ENCODE measurements at regions not wholly inside any gene's neighbourhood (a gene's known extent, or its start where the extent isn't known, plus 50 kb on each side); places are given as distances from the start of the nearest gene placed in this dataset.

GRCh38 chr6:79798841-79799240 is 148.5 kb downstream of the ELOVL4 start:
- Histone ChIP-seq H3K27me3 (ENCODE audit: insufficient read depth, insufficient read length) (no peaks in the 10 kb centered on the region), H3K4me3 (ENCODE audit: insufficient read length, low read depth) (no peak overlapping the region), H3K9me3 (ENCODE audit: insufficient read depth, low read length) (no peaks in the 10 kb centered on the region), H3K9ac (ENCODE audit: insufficient read length, low read depth) (no peak overlapping the region), H3K4me1 (ENCODE audit: insufficient read depth, insufficient read length) (no peaks in the 10 kb centered on the region), H3K36me3 (ENCODE audit: insufficient read depth, insufficient read length, low read length) (no peaks in the 10 kb centered on the region)
- DNase-seq (ENCODE audit: low read depth, low spot score), result no peak
- TF ChIP-seq YY1 (IDR thresholded peaks at IDR 0.05; ENCODE audit: insufficient read depth, insufficient read length) (no peak), SUZ12 (IDR thresholded peaks at IDR 0.05; ENCODE audit: extremely low read depth, insufficient read depth, insufficient read length) (no peak), ZNF274 (IDR thresholded peaks at IDR 0.05; ENCODE audit: low read depth, low read length) (no peak)

DNA sequence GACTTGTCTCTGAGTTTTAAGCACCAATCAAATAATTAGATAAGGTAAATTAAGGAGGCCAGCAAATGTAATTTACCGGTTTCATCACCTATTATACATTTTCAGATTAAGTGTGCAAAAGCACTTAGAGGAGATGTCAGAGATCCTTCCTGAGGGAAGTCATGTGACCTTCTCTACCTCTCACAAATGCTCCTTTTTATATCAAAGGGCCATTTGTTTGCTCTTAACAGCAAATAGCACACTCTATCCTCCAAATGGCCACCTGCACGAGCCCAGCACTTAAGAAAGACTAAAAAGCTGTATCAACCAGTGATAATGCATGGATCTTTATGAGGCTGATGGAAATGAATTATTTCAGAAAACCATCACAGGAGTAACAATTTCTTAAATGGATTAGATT is 149.4 kb downstream of the ELOVL4 start:
- DNase-seq (ENCODE audit: low read depth, low spot score), result no peak

DNA sequence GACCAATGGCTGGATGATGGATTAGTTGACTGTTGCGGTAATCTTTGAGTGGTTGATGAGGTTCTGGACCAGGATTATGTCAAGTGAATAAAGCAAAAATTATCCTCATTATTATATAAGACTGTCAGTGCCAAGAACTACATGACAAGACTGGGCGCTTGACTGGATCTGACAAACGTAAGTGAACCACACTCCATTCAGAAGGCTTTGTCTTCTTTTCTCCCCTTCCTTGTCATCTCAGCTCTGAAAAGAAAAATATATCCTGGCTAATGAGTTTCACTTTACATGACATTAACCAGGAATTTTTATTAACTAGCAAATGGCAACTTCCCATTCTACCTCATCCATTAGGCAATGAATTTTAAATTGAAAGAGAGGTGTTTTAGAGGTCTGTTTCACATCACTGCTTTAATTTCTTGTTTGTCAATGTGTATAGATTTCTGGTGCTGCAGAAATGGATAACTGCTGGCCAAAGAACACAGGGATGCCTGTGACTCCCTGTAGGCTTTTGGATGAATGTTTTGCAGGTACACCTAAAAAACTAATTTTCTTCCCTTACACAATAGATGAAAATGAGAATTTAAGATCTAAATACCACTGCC is 150.1 kb downstream of the ELOVL4 start:
- no peaks in the 10 kb centered on the region for H3K4me1 ChIP-seq (ENCODE audit: insufficient read depth, insufficient read length)
- H3K36me3 ChIP-seq (ENCODE audit: insufficient read depth, insufficient read length, low read length), result no peaks in the 10 kb centered on the region
- no peaks in the 10 kb centered on the region for H3K27me3 ChIP-seq (ENCODE audit: insufficient read depth, insufficient read length)
- no peaks in the 10 kb centered on the region for H3K9me3 ChIP-seq (ENCODE audit: insufficient read depth, low read length)
- no peak overlapping the region for H3K4me3 ChIP-seq (ENCODE audit: insufficient read length, low read depth)
- no peak for TF ChIP-seq YY1 (IDR thresholded peaks at IDR 0.05; ENCODE audit: insufficient read depth, insufficient read length)
- TF ChIP-seq SUZ12 (IDR thresholded peaks at IDR 0.05; ENCODE audit: extremely low read depth, insufficient read depth, insufficient read length), result no peak
- no peak overlapping the region for H3K9ac ChIP-seq (ENCODE audit: insufficient read length, low read depth)
- DNase-seq (ENCODE audit: low read depth, low spot score), result no peak

More for the DNA sequence above, 149.4 kb downstream of the ELOVL4 start:
- Histone ChIP-seq H3K4me3 (ENCODE audit: insufficient read length, low read depth) (no peak overlapping the region), H3K9ac (ENCODE audit: insufficient read length, low read depth) (no peak overlapping the region), H3K4me1 (ENCODE audit: insufficient read depth, insufficient read length) (no peaks in the 10 kb centered on the region), H3K9me3 (ENCODE audit: insufficient read depth, low read length) (no peaks in the 10 kb centered on the region), H3K27me3 (ENCODE audit: insufficient read depth, insufficient read length) (no peaks in the 10 kb centered on the region), H3K36me3 (ENCODE audit: insufficient read depth, insufficient read length, low read length) (no peaks in the 10 kb centered on the region)
- TF ChIP-seq YY1 (IDR thresholded peaks at IDR 0.05; ENCODE audit: insufficient read depth, insufficient read length) (no peak), SUZ12 (IDR thresholded peaks at IDR 0.05; ENCODE audit: extremely low read depth, insufficient read depth, insufficient read length) (no peak), ZNF274 (IDR thresholded peaks at IDR 0.05; ENCODE audit: low read depth, low read length) (no peak)

DNA sequence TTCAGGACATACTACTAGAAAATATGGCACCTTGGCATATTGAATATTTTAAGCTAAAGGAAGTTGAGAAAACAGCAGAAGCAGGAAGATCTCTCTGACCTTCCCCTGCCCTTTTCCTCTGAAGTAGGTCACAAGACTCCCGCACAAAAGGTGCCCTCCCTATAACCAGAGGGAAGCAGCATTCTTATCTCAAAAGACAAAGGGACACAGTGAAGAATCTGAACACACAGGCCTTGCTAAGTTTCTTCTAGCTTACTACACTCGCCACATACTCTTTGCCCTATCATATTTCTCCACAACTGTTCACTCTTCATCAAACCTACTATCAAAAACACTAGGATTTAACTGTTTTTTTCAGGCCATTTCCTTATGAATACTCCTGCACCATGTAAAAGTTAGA is 151.2 kb downstream of the ELOVL4 start:
- TF ChIP-seq ZNF274 (IDR thresholded peaks at IDR 0.05; ENCODE audit: low read depth, low read length), result no peak
- no peak for TF ChIP-seq YY1 (IDR thresholded peaks at IDR 0.05; ENCODE audit: insufficient read depth, insufficient read length)
- TF ChIP-seq SUZ12 (IDR thresholded peaks at IDR 0.05; ENCODE audit: extremely low read depth, insufficient read depth, insufficient read length), result no peak
- no peaks in the 10 kb centered on the region for H3K36me3 ChIP-seq (ENCODE audit: insufficient read depth, insufficient read length, low read length)
- DNase-seq (ENCODE audit: low read depth, low spot score), result no peak
- H3K9me3 ChIP-seq (ENCODE audit: insufficient read depth, low read length), result no peaks in the 10 kb centered on the region
- H3K4me3 ChIP-seq (ENCODE audit: insufficient read length, low read depth), result no peak overlapping the region
- no peak overlapping the region for H3K9ac ChIP-seq (ENCODE audit: insufficient read length, low read depth)
- H3K27me3 ChIP-seq (ENCODE audit: insufficient read depth, insufficient read length), result no peaks in the 10 kb centered on the region
- no peaks in the 10 kb centered on the region for H3K4me1 ChIP-seq (ENCODE audit: insufficient read depth, insufficient read length)

DNA sequence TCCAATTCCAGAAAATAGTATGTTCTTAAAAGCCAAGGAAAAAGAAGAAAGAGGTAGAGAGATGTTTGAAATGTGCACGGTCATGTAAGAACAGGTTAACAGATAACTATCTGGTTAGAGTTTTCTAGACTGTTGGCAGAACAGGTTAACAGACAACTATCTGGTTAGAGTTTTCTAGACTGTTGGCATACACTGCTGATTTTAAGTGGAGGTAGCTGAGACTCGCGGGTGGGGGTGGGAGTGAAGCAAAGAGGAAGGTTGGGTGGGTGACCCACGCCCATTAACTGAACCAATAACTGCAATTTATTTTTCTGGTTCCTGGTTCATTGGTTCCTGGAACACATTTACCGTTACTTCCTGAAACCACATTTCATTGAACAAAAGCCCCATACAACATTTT is 157.5 kb downstream of the ELOVL4 start:
- Histone ChIP-seq H3K9me3 (ENCODE audit: insufficient read depth, low read length) (no peaks in the 10 kb centered on the region), H3K36me3 (ENCODE audit: insufficient read depth, insufficient read length, low read length) (no peaks in the 10 kb centered on the region), H3K9ac (ENCODE audit: insufficient read length, low read depth) (no peak overlapping the region), H3K4me3 (ENCODE audit: insufficient read length, low read depth) (no peak overlapping the region), H3K4me1 (ENCODE audit: insufficient read depth, insufficient read length) (no peaks in the 10 kb centered on the region), H3K27me3 (ENCODE audit: insufficient read depth, insufficient read length) (no peaks in the 10 kb centered on the region)
- TF ChIP-seq YY1 (IDR thresholded peaks at IDR 0.05; ENCODE audit: insufficient read depth, insufficient read length) (no peak), SUZ12 (IDR thresholded peaks at IDR 0.05; ENCODE audit: extremely low read depth, insufficient read depth, insufficient read length) (no peak), ZNF274 (IDR thresholded peaks at IDR 0.05; ENCODE audit: low read depth, low read length) (no peak)
- DNase-seq (ENCODE audit: low read depth, low spot score), result no peak

GRCh38 chr6:79788756-79789155 is 157.6 kb downstream of the SH3BGRL2 start:
- TF ChIP-seq SUZ12 (IDR thresholded peaks at IDR 0.05; ENCODE audit: extremely low read depth, insufficient read depth, insufficient read length) (no peak), ZNF274 (IDR thresholded peaks at IDR 0.05; ENCODE audit: low read depth, low read length) (no peak), YY1 (IDR thresholded peaks at IDR 0.05; ENCODE audit: insufficient read depth, insufficient read length) (no peak)
- no peaks in the 10 kb centered on the region for H3K27me3 ChIP-seq (ENCODE audit: insufficient read depth, insufficient read length)
- H3K9me3 ChIP-seq (ENCODE audit: insufficient read depth, low read length), result no peaks in the 10 kb centered on the region
- H3K9ac ChIP-seq (ENCODE audit: insufficient read length, low read depth), result no peak overlapping the region
- no peaks in the 10 kb centered on the region for H3K4me1 ChIP-seq (ENCODE audit: insufficient read depth, insufficient read length)
- no peak overlapping the region for H3K4me3 ChIP-seq (ENCODE audit: insufficient read length, low read depth)
- no peak for DNase-seq (ENCODE audit: low read depth, low spot score)
- H3K36me3 ChIP-seq (ENCODE audit: insufficient read depth, insufficient read length, low read length), result no peaks in the 10 kb centered on the region

DNA sequence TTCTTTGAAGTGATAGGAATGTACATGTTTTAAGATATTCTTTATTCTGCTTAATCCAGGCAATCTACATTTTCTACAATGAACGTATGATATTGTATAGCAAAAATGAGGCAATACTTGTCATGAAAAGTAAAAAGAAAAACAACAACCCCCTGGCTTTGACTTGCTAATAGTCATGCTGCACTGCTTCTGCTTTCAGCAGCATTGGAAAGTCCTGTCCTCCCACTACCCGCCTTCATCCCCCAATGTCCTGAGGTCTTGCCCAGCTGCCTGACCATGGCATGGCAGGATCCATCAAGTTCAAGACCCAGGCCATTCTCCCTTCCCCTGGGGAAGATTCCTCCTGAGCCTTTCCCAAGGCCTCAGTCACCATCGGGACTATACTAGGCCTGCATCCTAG is 156.5 kb downstream of the SH3BGRL2 start:
- no peak overlapping the region for H3K9ac ChIP-seq (ENCODE audit: insufficient read length, low read depth)
- H3K4me1 ChIP-seq (ENCODE audit: insufficient read depth, insufficient read length), result no peaks in the 10 kb centered on the region
- no peaks in the 10 kb centered on the region for H3K27me3 ChIP-seq (ENCODE audit: insufficient read depth, insufficient read length)
- no peak for TF ChIP-seq YY1 (IDR thresholded peaks at IDR 0.05; ENCODE audit: insufficient read depth, insufficient read length)
- no peak for TF ChIP-seq ZNF274 (IDR thresholded peaks at IDR 0.05; ENCODE audit: low read depth, low read length)
- no peak for TF ChIP-seq SUZ12 (IDR thresholded peaks at IDR 0.05; ENCODE audit: extremely low read depth, insufficient read depth, insufficient read length)
- no peak for DNase-seq (ENCODE audit: low read depth, low spot score)
- H3K36me3 ChIP-seq (ENCODE audit: insufficient read depth, insufficient read length, low read length), result no peaks in the 10 kb centered on the region
- no peak overlapping the region for H3K4me3 ChIP-seq (ENCODE audit: insufficient read length, low read depth)
- no peaks in the 10 kb centered on the region for H3K9me3 ChIP-seq (ENCODE audit: insufficient read depth, low read length)

Measured in NT2/D1 (cell line).